K562 (cell line): ENCODE measurements at regions not wholly inside any gene's neighbourhood (a gene's known extent, or its start where the extent isn't known, plus 50 kb on each side); places are given as distances from the start of the nearest gene placed in this dataset.

ENCODE experiments used
- AFF4 ChIP-seq: sonication (generic); formaldehyde crosslinking; IDR thresholded peaks from 2 replicates; pipeline ENCODE4 v1.8.0; 2023; ENCODE audit warnings: mild to moderate bottlenecking, missing genetic modification reagents
- E2F6 ChIP-seq, 2 experiments: IDR thresholded peaks; 2 replicates each; pipeline ENCODE4 v1.6.1; 2011; ENCODE audit warnings: borderline replicate concordance in 1 of 2, control low read depth in 1 of 2, low read depth in 1 of 2, low read length in 1 of 2, mild to moderate bottlenecking in 1 of 2, mixed read lengths in 1 of 2, moderate library complexity in 1 of 2; ENCODE audit not compliant: insufficient read depth in 1 of 2, insufficient read length in 1 of 2, poor library complexity in 1 of 2, severe bottlenecking in 1 of 2; ENCODE audit errors: extremely low read depth in 1 of 2
- MGA ChIP-seq: fragments of 450-650 bp; IDR thresholded peaks from 2 replicates; pipeline ENCODE4 v1.6.1; 2016; ENCODE audit warnings: mild to moderate bottlenecking, moderate library complexity
- NR2C1 ChIP-seq, 2 experiments: fragments of 450-650 bp; IDR thresholded peaks; 2 replicates each; pipeline ENCODE4 v1.6.1; 2017; ENCODE audit warnings: mild to moderate bottlenecking in 2 of 2, antibody characterized with exemption in 1 of 2, inconsistent platforms in 1 of 2, missing compliant biosample characterization in 1 of 2, missing genetic modification characterization in 1 of 2
- NR2C2 ChIP-seq, 2 experiments: fragments of 200-800 bp in 1 of 2; sonication (Bioruptor generic) in 1 of 2; sonication (generic) in 1 of 2; formaldehyde crosslinking in 1 of 2; IDR thresholded peaks; 2 replicates each; pipeline versions ENCODE4 v1.6.1 to v1.8.0; 2016 to 2022; ENCODE audit warnings: mild to moderate bottlenecking in 1 of 2, missing compliant biosample characterization in 1 of 2, missing genetic modification characterization in 1 of 2, missing genetic modification reagents in 1 of 2
- RBBP5 ChIP-seq: fragments of 200-600 bp; sonication (generic); IDR thresholded peaks from 2 replicates; pipeline ENCODE4 v1.6.1; 2012; ENCODE audit warnings: borderline replicate concordance, mild to moderate bottlenecking, low read length, control low read depth, inconsistent platforms; ENCODE audit not compliant: insufficient read depth, poor library complexity, severe bottlenecking
- TRIM25 ChIP-seq: fragments of 450-650 bp; IDR thresholded peaks from 2 replicates; pipeline ENCODE4 v1.7.0; 2016; ENCODE audit warnings: borderline replicate concordance

GRCh38 chr16:25487888-25488287 is 203.9 kb upstream of the HS3ST4 start (continued):
- TF ChIP-seq MGA: no peak
- TF ChIP-seq AFF4: no peak
- no peak for TF ChIP-seq E2F6 (IDR thresholded peaks at IDR 0.05; ENCODE audit: borderline replicate concordance in 1 of 2, extremely low read depth in 1 of 2, insufficient read depth in 1 of 2, insufficient read length in 1 of 2, low read depth in 1 of 2, low read length in 1 of 2, poor library complexity in 1 of 2, severe bottlenecking in 1 of 2)
- no peak for TF ChIP-seq NR2C1 (IDR thresholded peaks at IDR 0.05)
- TF ChIP-seq NR2C1 (tag; IDR thresholded peaks at IDR 0.05): no peak
- no peak for TF ChIP-seq TRIM25
- TF ChIP-seq RBBP5: no peak
- no peak for TF ChIP-seq NR2C2 (CRISPR knock-in tag; IDR thresholded peaks at IDR 0.05)
- no peak for TF ChIP-seq NR2C2 (tag; IDR thresholded peaks at IDR 0.05)
